Breast epithelium (tissue), 3 donors: ENCODE measurements at regions not wholly inside any gene's neighbourhood (a gene's known extent, or its start where the extent isn't known, plus 50 kb on each side); places are given as distances from the start of the nearest gene placed in this dataset.

Source experiments
- CTCF ChIP-seq, 3 donors: fragments of 450-650 bp; IDR thresholded peaks; one replicate each; pipeline ENCODE4 v1.5.1; 2016 to 2017; ENCODE audit warnings: antibody characterized with exemption in 3 of 3, mild to moderate bottlenecking in 3 of 3, moderate library complexity in 3 of 3
- POLR2A ChIP-seq: fragments of 450-650 bp; IDR thresholded peaks from one replicate; pipeline ENCODE4 v1.6.1; 2016; ENCODE audit warnings: antibody characterized with exemption, mild to moderate bottlenecking, moderate library complexity

- TF ChIP-seq CTCF (IDR thresholded peaks at IDR 0.05) (no peak), POLR2A (no peak)
Observed at GRCh38 chr5:67723873-67724272, 491.7 kb upstream of the PIK3R1 start.
